OCI-LY3 (cell line): ENCODE measurements at regions not wholly inside any gene's neighbourhood (a gene's known extent, or its start where the extent isn't known, plus 50 kb on each side); places are given as distances from the start of the nearest gene placed in this dataset.

Experiments
- CTCF ChIP-seq: fragments of 200-600, 300-600 bp; sonication (generic); IDR thresholded peaks from 2 replicates; pipeline ENCODE4 v1.5.1; 2014; ENCODE audit warnings: antibody characterized with exemption, low read length, low read depth
- EZH2phosphoT487 ChIP-seq: fragments of 200-600 bp; shearing (Covaris generic); IDR thresholded peaks from 2 replicates; pipeline ENCODE4 v1.6.1; 2018; ENCODE audit warnings: antibody characterized with exemption, mixed run types, low read depth

DNA sequence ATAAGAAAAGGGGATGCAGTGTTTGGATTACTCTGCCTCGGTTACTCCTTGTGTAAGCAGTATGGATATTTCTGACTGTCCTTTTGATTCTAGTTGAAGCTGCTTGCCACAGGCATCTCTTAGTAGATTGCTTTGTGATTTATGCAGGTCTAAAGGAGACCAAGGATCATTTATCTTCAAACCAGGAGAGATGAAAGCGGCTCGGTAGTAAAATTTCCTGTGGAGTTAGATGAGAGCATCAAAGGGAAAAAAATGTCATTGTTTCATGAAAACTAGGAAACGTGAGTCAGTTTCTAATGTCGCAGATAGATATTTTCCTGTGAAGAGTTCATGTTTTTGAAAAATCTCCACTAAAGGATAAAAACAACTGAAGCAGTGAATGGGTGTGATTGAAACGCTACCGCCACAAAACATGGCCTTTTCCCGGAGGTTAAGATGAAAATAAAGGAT, 254.0 kb upstream of the TBL1XR1 start:
- no peak for TF ChIP-seq CTCF
- no peak for TF ChIP-seq EZH2phosphoT487
